ENCODE measurements at regions not wholly inside any gene's neighbourhood (a gene's known extent, or its start where the extent isn't known, plus 50 kb on each side); places are given as distances from the start of the nearest gene placed in this dataset.

DNA sequence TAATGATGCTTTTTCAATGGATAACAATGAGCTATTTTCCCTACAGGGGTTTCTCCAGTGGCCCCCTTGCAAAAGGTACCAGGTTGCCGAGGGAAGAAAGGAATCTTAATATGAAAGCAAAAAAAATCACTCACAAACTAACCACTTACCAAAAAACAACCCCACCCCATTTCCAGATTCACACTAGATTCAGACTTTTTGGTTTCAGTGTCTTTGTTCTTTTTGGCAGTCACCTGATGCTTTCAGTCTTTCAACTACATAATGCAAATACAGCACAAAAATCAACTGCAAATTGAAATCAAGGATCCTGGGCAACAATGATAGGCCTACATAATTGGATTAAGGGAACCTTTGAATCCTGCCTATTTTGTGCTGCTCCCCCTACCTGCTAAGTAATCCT, 71.1 kb upstream of the RAP2B start:
- no peak for FAIRE-seq
- TF ChIP-seq, protein P1, sequence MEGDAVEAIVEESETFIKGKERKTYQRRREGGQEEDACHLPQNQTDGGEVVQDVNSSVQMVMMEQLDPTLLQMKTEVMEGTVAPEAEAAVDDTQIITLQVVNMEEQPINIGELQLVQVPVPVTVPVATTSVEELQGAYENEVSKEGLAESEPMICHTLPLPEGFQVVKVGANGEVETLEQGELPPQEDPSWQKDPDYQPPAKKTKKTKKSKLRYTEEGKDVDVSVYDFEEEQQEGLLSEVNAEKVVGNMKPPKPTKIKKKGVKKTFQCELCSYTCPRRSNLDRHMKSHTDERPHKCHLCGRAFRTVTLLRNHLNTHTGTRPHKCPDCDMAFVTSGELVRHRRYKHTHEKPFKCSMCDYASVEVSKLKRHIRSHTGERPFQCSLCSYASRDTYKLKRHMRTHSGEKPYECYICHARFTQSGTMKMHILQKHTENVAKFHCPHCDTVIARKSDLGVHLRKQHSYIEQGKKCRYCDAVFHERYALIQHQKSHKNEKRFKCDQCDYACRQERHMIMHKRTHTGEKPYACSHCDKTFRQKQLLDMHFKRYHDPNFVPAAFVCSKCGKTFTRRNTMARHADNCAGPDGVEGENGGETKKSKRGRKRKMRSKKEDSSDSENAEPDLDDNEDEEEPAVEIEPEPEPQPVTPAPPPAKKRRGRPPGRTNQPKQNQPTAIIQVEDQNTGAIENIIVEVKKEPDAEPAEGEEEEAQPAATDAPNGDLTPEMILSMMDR (IDR thresholded peaks at IDR 0.05; ENCODE audit: insufficient read depth, missing control alignments): no peak
- DNase-seq (ENCODE audit: insufficient read length, low spot score): no peak

GRCh38 chr3:153093629-153094028, 68.4 kb upstream of the RAP2B start:
- no peak for FAIRE-seq

GRCh38 chr3:153094386-153094785, 67.6 kb upstream of the RAP2B start:
- FAIRE-seq: no peak
- TF ChIP-seq, protein P1 (IDR thresholded peaks at IDR 0.05; ENCODE audit: insufficient read depth, missing control alignments): no peak
- no peak for DNase-seq (ENCODE audit: insufficient read length, low spot score)

More at GRCh38 chr3:153093629-153094028, 68.4 kb upstream of the RAP2B start:
- DNase-seq (ENCODE audit: insufficient read length, low spot score): no peak
- TF ChIP-seq, protein P1 (IDR thresholded peaks at IDR 0.05; ENCODE audit: insufficient read depth, missing control alignments): no peak

GRCh38 chr3:153095441-153095840, 66.6 kb upstream of the RAP2B start:
- DNase-seq (ENCODE audit: insufficient read length, low spot score): no peak
- TF ChIP-seq, protein P1 (IDR thresholded peaks at IDR 0.05; ENCODE audit: insufficient read depth, missing control alignments): no peak
- FAIRE-seq: no peak

- FAIRE-seq: no peak
- TF ChIP-seq, protein P1 (IDR thresholded peaks at IDR 0.05; ENCODE audit: insufficient read depth, missing control alignments): no peak
Measured at GRCh38 chr3:153096731-153097131, 65.3 kb upstream of the RAP2B start.

DNA sequence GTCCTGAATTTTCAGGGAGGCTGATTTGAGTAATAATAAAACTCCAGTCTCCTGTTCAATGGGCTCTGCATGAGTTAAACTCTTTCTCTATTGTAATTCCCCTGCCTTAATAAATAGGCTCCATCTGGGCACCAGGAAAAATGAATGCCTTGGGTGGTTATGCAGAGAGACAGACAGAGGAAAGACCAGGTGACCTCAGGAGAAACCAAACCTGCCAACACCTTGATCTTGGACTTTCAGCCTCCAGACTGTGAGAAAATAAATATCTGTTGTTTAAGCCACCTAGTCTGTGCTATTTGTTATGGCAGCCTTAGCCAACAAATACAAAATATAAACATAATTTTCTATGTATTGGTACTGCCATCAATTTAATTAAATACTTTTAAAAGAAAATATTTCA, 64.8 kb upstream of the RAP2B start:
- FAIRE-seq (no peak), DNase-seq (ENCODE audit: insufficient read length, low spot score) (no peak)
- TF ChIP-seq, protein P1 (IDR thresholded peaks at IDR 0.05; ENCODE audit: insufficient read depth, missing control alignments): no peak

More at GRCh38 chr3:153096731-153097131, 65.3 kb upstream of the RAP2B start:
- DNase-seq (ENCODE audit: insufficient read length, low spot score): no peak

- FAIRE-seq (no peak), DNase-seq (ENCODE audit: insufficient read length, low spot score) (no peak)
- TF ChIP-seq, protein P1 (IDR thresholded peaks at IDR 0.05; ENCODE audit: insufficient read depth, missing control alignments): no peak
Measured at GRCh38 chr3:153099131-153099530, 62.9 kb upstream of the RAP2B start.

Measured in D721Med (cell line).